WERI-Rb-1 (cell line): ENCODE measurements at regions not wholly inside any gene's neighbourhood (a gene's known extent, or its start where the extent isn't known, plus 50 kb on each side); places are given as distances from the start of the nearest gene placed in this dataset.

Source experiments
- DNase-seq: peaks from one replicate; pipeline ENCODE4 v3.0.0-alpha.2; 2020
- H3K27ac ChIP-seq: fragments of 250-450 bp; sonication (Bioruptor Pico); 2 replicates; pipeline ENCODE4 v1.5.1; 2020; ENCODE audit warnings: mild to moderate bottlenecking, moderate library complexity
- H3K27me3 ChIP-seq: fragments of 250-450 bp; sonication (Bioruptor Pico); 2 replicates; pipeline ENCODE4 v1.5.1; 2021; ENCODE audit warnings: mild to moderate bottlenecking, low read depth, moderate library complexity; ENCODE audit not compliant: insufficient read depth, severe bottlenecking
- H3K36me3 ChIP-seq: fragments of 250-450 bp; sonication (Bioruptor Pico); 2 replicates; pipeline ENCODE4 v1.5.1; 2020; ENCODE audit warnings: mild to moderate bottlenecking, moderate library complexity
- H3K4me3 ChIP-seq: 2 replicates; pipeline ENCODE4 v1.5.1; 2011; ENCODE audit warnings: low read depth, mild to moderate bottlenecking, control low read depth, low read length
- H3K9me3 ChIP-seq: fragments of 250-450 bp; sonication (Bioruptor Pico); 2 replicates; pipeline ENCODE4 v1.5.1; 2021; ENCODE audit warnings: mild to moderate bottlenecking, moderate library complexity; ENCODE audit not compliant: severe bottlenecking
- CTCF ChIP-seq: IDR thresholded peaks from 2 replicates; pipeline ENCODE4 v1.5.1; 2011; ENCODE audit warnings: low read depth, mild to moderate bottlenecking, control low read depth, inconsistent platforms, low read length

- Histone ChIP-seq H3K27me3 (no peaks in the 10 kb centered on the region), H3K36me3 (no peaks in the 10 kb centered on the region), H3K27ac (no peak overlapping the region), H3K4me3 (no peak overlapping the region), H3K9me3 (no peaks in the 10 kb centered on the region)
- DNase-seq = no peak
- TF ChIP-seq CTCF = no peak
Observed at GRCh38 chr4:4602468-4602867, 60.6 kb upstream of the STX18 start.

GRCh38 chr4:4601803-4602369 is 60.0 kb upstream of the STX18 start:
- DNase-seq = no peak
- Histone ChIP-seq H3K27ac (no peak overlapping the region), H3K27me3 (no peaks in the 10 kb centered on the region), H3K36me3 (no peaks in the 10 kb centered on the region), H3K9me3 (no peaks in the 10 kb centered on the region), H3K4me3 (no peak overlapping the region)
- no peak for TF ChIP-seq CTCF

- peaks cover 9% of the 10 kb centered on the region for H3K9me3 ChIP-seq
- H3K27ac ChIP-seq = no peak overlapping the region
- TF ChIP-seq CTCF = no peak
- H3K27me3 ChIP-seq = no peaks in the 10 kb centered on the region
- H3K36me3 ChIP-seq = peaks cover 4% of the 10 kb centered on the region
- no peak for DNase-seq
- no peak overlapping the region for H3K4me3 ChIP-seq
Observed at GRCh38 chr4:4599481-4600275, 57.8 kb upstream of the STX18 start.

- no peak for DNase-seq
- TF ChIP-seq CTCF = no peak
- H3K36me3 ChIP-seq = peaks cover 4% of the 10 kb centered on the region
- peaks cover 10% of the 10 kb centered on the region for H3K9me3 ChIP-seq
- no peak overlapping the region for H3K4me3 ChIP-seq
- no peaks in the 10 kb centered on the region for H3K27me3 ChIP-seq
- no peak overlapping the region for H3K27ac ChIP-seq
Observed at GRCh38 chr4:4598851-4599411, 57.1 kb upstream of the STX18 start.

GRCh38 chr4:4596720-4597119 is 54.9 kb upstream of the STX18 start:
- H3K27ac ChIP-seq = no peak overlapping the region
- peaks cover 10% of the 10 kb centered on the region for H3K9me3 ChIP-seq
- no peak for DNase-seq

More at GRCh38 chr4:4596720-4597119, 54.9 kb upstream of the STX18 start:
- H3K36me3 ChIP-seq = peaks cover 4% of the 10 kb centered on the region
- no peak for TF ChIP-seq CTCF
- no peaks in the 10 kb centered on the region for H3K27me3 ChIP-seq
- H3K4me3 ChIP-seq = no peak overlapping the region
